K562 (cell line): ENCODE measurements at regions not wholly inside any gene's neighbourhood (a gene's known extent, or its start where the extent isn't known, plus 50 kb on each side); places are given as distances from the start of the nearest gene placed in this dataset.

Experiments
- ATAC-seq: fragments of 200-7000 bp; cut with Tn5 transposase; 3 replicates; pipeline ENCODE4 v1.9.1; 2020; ENCODE audit warnings: moderate library complexity
- BruUV-seq: library from RNA; stranded (reverse); fragments of 400-500 nt; replicated peaks from 2 replicates; lab custom pipeline; 2021; lab: Mats Ljungman, UMichigan
- CTCF ChIA-PET: fragments of 300-600 bp; formaldehyde crosslinking; extraction: SDS; loops from one replicate; lab custom pipeline; 2021; ENCODE audit warnings: low intra/inter-chr PET ratio; lab: Yijun Ruan, JAX
- POLR2A ChIA-PET: fragments of 300-600, 350-650 bp; sonication (Branson Sonifier 250); formaldehyde crosslinking; extraction: SDS; loops from one replicate; lab custom pipeline; 2021; ENCODE audit warnings: antibody characterized with exemption, inconsistent platforms; lab: Yijun Ruan, JAX
- DNase-seq, 4 experiments: peaks; one replicate each; pipeline versions ENCODE4 v3.0.0 to v3.0.0-alpha.2; 2011 to 2018; ENCODE audit warnings: low spot score in 3 of 4, mixed read lengths in 3 of 4; ENCODE audit errors: extremely low read depth in 1 of 4
- FAIRE-seq: peaks from 2 replicates; lab custom pipeline; 2011; peaks lifted over from hg19 to GRCh38; lab: Jason Lieb, UNC
- H2AFZ ChIP-seq: 2 replicates; pipeline ENCODE4 v1.6.0; 2011; ENCODE audit warnings: low read depth, low read length, control low read depth, inconsistent platforms
- H3K27ac ChIP-seq: fragments of 200-600 bp; 3 replicates; pipeline ENCODE4 v1.8.0; 2011; ENCODE audit warnings: low read depth, mild to moderate bottlenecking, control low read depth, inconsistent platforms, low read length, moderate library complexity, mixed read lengths; ENCODE audit errors: extremely low read depth
- H3K27me3 ChIP-seq, 2 experiments: fragments of 300-600 bp in 1 of 2; 2 replicates in 1 of 2; 3 replicates in 1 of 2; pipeline versions ENCODE4 v1.6.0 to v1.8.0; 2011; ENCODE audit warnings: inconsistent platforms in 2 of 2, low read length in 2 of 2, mild to moderate bottlenecking in 1 of 2, mixed read lengths in 1 of 2, moderate library complexity in 1 of 2; ENCODE audit not compliant: control insufficient read depth in 2 of 2, insufficient read depth in 2 of 2
- H3K36me3 ChIP-seq: fragments of 300-600 bp; 3 replicates; pipeline ENCODE4 v1.8.0; 2011; ENCODE audit warnings: mild to moderate bottlenecking, low read length, inconsistent platforms; ENCODE audit not compliant: control insufficient read depth, insufficient read depth
- H3K4me1 ChIP-seq, 2 experiments: fragments of 200-600 bp in 1 of 2; replicated peaks in 1 of 2; 2 replicates in 1 of 2; 3 replicates in 1 of 2; pipeline versions ENCODE4 v1.5.1 to v1.8.0; 2011; ENCODE audit warnings: inconsistent platforms in 2 of 2, low read length in 2 of 2, mild to moderate bottlenecking in 1 of 2, mixed read lengths in 1 of 2, moderate library complexity in 1 of 2; ENCODE audit not compliant: control insufficient read depth in 2 of 2, insufficient read depth in 2 of 2
- H3K4me2 ChIP-seq: 2 replicates; pipeline ENCODE4 v1.6.1; 2011; ENCODE audit warnings: low read length, control low read depth, inconsistent platforms, mixed read lengths; ENCODE audit not compliant: insufficient read depth
- H3K4me3 ChIP-seq: fragments of 200-600 bp; sonication (generic), shearing (Covaris generic); 2 replicates; pipeline ENCODE4 v1.5.1; 2016; ENCODE audit warnings: control low read depth, inconsistent platforms
- H3K79me2 ChIP-seq: fragments of 200-600 bp; 3 replicates; pipeline ENCODE4 v1.8.0; 2011; ENCODE audit warnings: low read length, inconsistent platforms; ENCODE audit not compliant: control insufficient read depth, insufficient read depth
- H3K9ac ChIP-seq, 2 experiments: 2 replicates each; pipeline versions ENCODE4 v1.6.0 to v1.6.1; 2011; ENCODE audit warnings: low read depth in 2 of 2, low read length in 2 of 2, control low read depth in 1 of 2, inconsistent platforms in 1 of 2, mild to moderate bottlenecking in 1 of 2, mixed read lengths in 1 of 2; ENCODE audit not compliant: insufficient read depth in 1 of 2
- H3K9me1 ChIP-seq: one replicate; pipeline ENCODE4 v1.6.0; 2011; ENCODE audit warnings: inconsistent platforms, mild to moderate bottlenecking, low read length, moderate library complexity; ENCODE audit not compliant: control insufficient read depth, insufficient read depth
- H3K9me3 ChIP-seq: replicated peaks from 2 replicates; pipeline ENCODE4 v1.5.1; 2011; ENCODE audit warnings: low read depth, low read length, inconsistent platforms; ENCODE audit not compliant: control insufficient read depth, insufficient read depth
- H4K20me1 ChIP-seq: replicated peaks from 2 replicates; pipeline ENCODE4 v1.6.1; 2011; ENCODE audit warnings: low read length, inconsistent platforms, mixed read lengths; ENCODE audit not compliant: control insufficient read depth, insufficient read depth
- BRD9 ChIP-seq: fragments of 450-650 bp; IDR thresholded peaks from 2 replicates; pipeline ENCODE4 v1.6.1; 2018; ENCODE audit warnings: low read depth; ENCODE audit not compliant: partially characterized antibody
- ESRRA ChIP-seq: fragments of 450-650 bp; IDR thresholded peaks from 2 replicates; pipeline ENCODE4 v1.6.1; 2014; ENCODE audit warnings: low read depth, mild to moderate bottlenecking, moderate library complexity, borderline replicate concordance
- ESRRB ChIP-seq: fragments of 250-450 bp; sonication (Bioruptor Pico); IDR thresholded peaks from 2 replicates; pipeline ENCODE4 v1.5.0; 2020; ENCODE audit warnings: mild to moderate bottlenecking, moderate library complexity, borderline replicate concordance
- HDAC8 ChIP-seq: fragments of 450-650 bp; IDR thresholded peaks from 2 replicates; pipeline ENCODE4 v1.6.1; 2016; ENCODE audit warnings: mild to moderate bottlenecking, missing genetic modification characterization, moderate library complexity, missing compliant biosample characterization
- KAT7 ChIP-seq: sonication (generic); formaldehyde crosslinking; IDR thresholded peaks from 2 replicates; pipeline ENCODE4 v1.8.0; 2022; ENCODE audit warnings: missing genetic modification reagents, mild to moderate bottlenecking, borderline replicate concordance
- KLF16 ChIP-seq: IDR thresholded peaks from 2 replicates; pipeline ENCODE4 v1.6.1; 2016; ENCODE audit warnings: antibody characterized with exemption
- MEIS2 ChIP-seq: fragments of 450-650 bp; IDR thresholded peaks from 2 replicates; pipeline ENCODE4 v1.6.1; 2014; ENCODE audit warnings: mild to moderate bottlenecking; ENCODE audit not compliant: partially characterized antibody
- PHF21A ChIP-seq: fragments of 450-650 bp; IDR thresholded peaks from 2 replicates; pipeline ENCODE4 v1.6.1; 2017; ENCODE audit warnings: low read depth, borderline replicate concordance
- SNIP1 ChIP-seq: fragments of 450-650 bp; IDR thresholded peaks from 2 replicates; pipeline ENCODE4 v1.7.1; 2017; ENCODE audit warnings: low read depth, mild to moderate bottlenecking
- TAF15 ChIP-seq: fragments of 200-400 bp; formaldehyde crosslinking; IDR thresholded peaks from 2 replicates; pipeline ENCODE4 v1.6.1; 2017; ENCODE audit warnings: mild to moderate bottlenecking, low read depth, low read length, moderate library complexity
- TBP ChIP-seq: optimal IDR thresholded peaks from 2 replicates; pipeline ENCODE3; 2011; ENCODE audit warnings: low read depth, low read length, improper control_type of control experiment
- U2AF2 ChIP-seq: fragments of 200-400 bp; formaldehyde crosslinking; optimal IDR thresholded peaks from 2 replicates; pipeline ENCODE3; 2017; ENCODE audit warnings: low read depth, mild to moderate bottlenecking, low read length
- ZNF282 ChIP-seq: sonication (generic); formaldehyde crosslinking; IDR thresholded peaks from 2 replicates; pipeline ENCODE4 v1.8.1; 2023; ENCODE audit warnings: missing genetic modification reagents
- ZNF41 ChIP-seq: fragments of 250-450 bp; sonication (Bioruptor Pico); conservative IDR thresholded peaks from 2 replicates; pipeline ENCODE4 v1.4.0; 2020; ENCODE audit warnings: mild to moderate bottlenecking
- ZNF79 ChIP-seq: fragments of 250-450 bp; sonication (Bioruptor Pico); IDR thresholded peaks from 2 replicates; pipeline ENCODE4 v1.4.0; 2020; ENCODE audit warnings: low read depth, mild to moderate bottlenecking, moderate library complexity
- WGBS: fragments of 100-300 bp; shearing (Covaris generic); methylation state at CpG from one replicate; pipeline ENCODE4 v1.1.6; 2016; ENCODE audit warnings: low coverage, mixed read lengths; ENCODE audit not compliant: insufficient coverage; ENCODE audit errors: missing lambda C conversion rate; 5-methylcytosine and 5-hydroxymethylcytosine counted together
- in situ Hi-C: fragments of 300-500 bp; cut with MboI; formaldehyde crosslinking; loops from 4 replicates; pipeline ENCODE4 v1.15.0; 2018; ENCODE audit warnings: inconsistent platforms, mixed read lengths
- intact Hi-C: fragments of 100-400 bp; cut with micrococcal nuclease; formaldehyde crosslinking; loops from 2 replicates; pipeline ENCODE4 v1.14.2; 2022
- TF ChIP-seq, protein P1 (sequence below): fragments of 250-450 bp; sonication (Bioruptor Pico); IDR thresholded peaks from 2 replicates; pipeline ENCODE4 v1.9.0; 2021; ENCODE audit warnings: mild to moderate bottlenecking, inconsistent platforms
- TF ChIP-seq, protein P2 (sequence below): sonication (generic); formaldehyde crosslinking; IDR thresholded peaks from 2 replicates; pipeline ENCODE4 v1.8.0; 2023; ENCODE audit warnings: mild to moderate bottlenecking, missing genetic modification reagents

DNA sequence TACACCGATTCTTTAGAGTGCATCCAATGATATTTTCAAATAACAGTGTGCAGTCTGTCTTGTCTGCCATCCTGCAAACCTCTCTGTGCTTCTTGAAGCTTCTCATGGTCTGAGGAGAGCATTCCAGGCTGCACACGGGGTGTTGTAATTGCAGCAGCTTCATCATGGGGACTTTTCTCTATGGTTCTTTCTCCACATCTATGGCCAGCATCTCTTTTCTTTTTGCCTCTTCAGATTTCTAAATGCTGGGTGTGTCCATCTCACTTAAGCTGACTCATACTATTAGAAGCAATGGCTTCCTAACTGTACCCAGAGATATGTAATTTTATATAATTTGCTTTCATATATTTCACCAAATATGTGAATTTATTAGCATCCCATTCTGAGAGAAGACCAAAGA, 63.8 kb upstream of the EPHB3 start:
- CTCF ChIA-PET, result no interaction called here
- H3K36me3 ChIP-seq, result no peaks in the 10 kb centered on the region
- TF ChIP-seq ESRRA (no peak), ZNF79 (CRISPR knock-in tag) (no peak), ESRRB (no peak), U2AF2 (no peak), HDAC8 (tag) (no peak), KLF16 (no peak), ZNF282 (CRISPR knock-in tag) (no peak), ZNF41 (no peak), BRD9 (no peak), MEIS2 (no peak), PHF21A (no peak), TAF15 (no peak), TBP (no peak), KAT7 (no peak), SNIP1 (no peak)
- TF ChIP-seq, protein P1, sequence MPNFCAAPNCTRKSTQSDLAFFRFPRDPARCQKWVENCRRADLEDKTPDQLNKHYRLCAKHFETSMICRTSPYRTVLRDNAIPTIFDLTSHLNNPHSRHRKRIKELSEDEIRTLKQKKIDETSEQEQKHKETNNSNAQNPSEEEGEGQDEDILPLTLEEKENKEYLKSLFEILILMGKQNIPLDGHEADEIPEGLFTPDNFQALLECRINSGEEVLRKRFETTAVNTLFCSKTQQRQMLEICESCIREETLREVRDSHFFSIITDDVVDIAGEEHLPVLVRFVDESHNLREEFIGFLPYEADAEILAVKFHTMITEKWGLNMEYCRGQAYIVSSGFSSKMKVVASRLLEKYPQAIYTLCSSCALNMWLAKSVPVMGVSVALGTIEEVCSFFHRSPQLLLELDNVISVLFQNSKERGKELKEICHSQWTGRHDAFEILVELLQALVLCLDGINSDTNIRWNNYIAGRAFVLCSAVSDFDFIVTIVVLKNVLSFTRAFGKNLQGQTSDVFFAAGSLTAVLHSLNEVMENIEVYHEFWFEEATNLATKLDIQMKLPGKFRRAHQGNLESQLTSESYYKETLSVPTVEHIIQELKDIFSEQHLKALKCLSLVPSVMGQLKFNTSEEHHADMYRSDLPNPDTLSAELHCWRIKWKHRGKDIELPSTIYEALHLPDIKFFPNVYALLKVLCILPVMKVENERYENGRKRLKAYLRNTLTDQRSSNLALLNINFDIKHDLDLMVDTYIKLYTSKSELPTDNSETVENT, result no peak
- TF ChIP-seq, protein P2, sequence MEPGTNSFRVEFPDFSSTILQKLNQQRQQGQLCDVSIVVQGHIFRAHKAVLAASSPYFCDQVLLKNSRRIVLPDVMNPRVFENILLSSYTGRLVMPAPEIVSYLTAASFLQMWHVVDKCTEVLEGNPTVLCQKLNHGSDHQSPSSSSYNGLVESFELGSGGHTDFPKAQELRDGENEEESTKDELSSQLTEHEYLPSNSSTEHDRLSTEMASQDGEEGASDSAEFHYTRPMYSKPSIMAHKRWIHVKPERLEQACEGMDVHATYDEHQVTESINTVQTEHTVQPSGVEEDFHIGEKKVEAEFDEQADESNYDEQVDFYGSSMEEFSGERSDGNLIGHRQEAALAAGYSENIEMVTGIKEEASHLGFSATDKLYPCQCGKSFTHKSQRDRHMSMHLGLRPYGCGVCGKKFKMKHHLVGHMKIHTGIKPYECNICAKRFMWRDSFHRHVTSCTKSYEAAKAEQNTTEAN, result no peak
- TF ChIP-seq, all 486 proteins: peak for 0
- Histone ChIP-seq H3K4me1 (no peaks in the 10 kb centered on the region), H3K9me3 (no peaks in the 10 kb centered on the region), H3K9me1 (no peaks in the 10 kb centered on the region), H3K79me2 (no peaks in the 10 kb centered on the region), H3K27ac (no peak overlapping the region), H3K9ac (no peak overlapping the region), H3K27me3 (peaks cover 8 to 40% of the 10 kb centered on the region in 2 experiments; a peak in 4 of 5 replicates), H3K4me3 (no peak overlapping the region), H2AFZ (no peak overlapping the region), H3K4me2 (no peak overlapping the region), H4K20me1 (no peaks in the 10 kb centered on the region)
- WGBS, result 7% methylated on average over 2 of the region's 2 CpGs
- in situ Hi-C loops, result no loop called here
- FAIRE-seq (no peak), DNase-seq (no peak), ATAC-seq (no peak)
- no TSS peak for BruUV-seq
- POLR2A ChIA-PET, result no interaction called here
- intact Hi-C loops, result no loop called here
